Tibial nerve (tissue), 4 donors: ENCODE measurements at regions not wholly inside any gene's neighbourhood (a gene's known extent, or its start where the extent isn't known, plus 50 kb on each side); places are given as distances from the start of the nearest gene placed in this dataset.

ENCODE experiments used
- CTCF ChIP-seq, 5 experiments: fragments of 200-600 bp in 3 of 5; fragments of 450-650 bp in 2 of 5; sonication (generic) in 3 of 5; IDR thresholded peaks; one replicate each; pipeline ENCODE4 v1.5.1; 2016 to 2019; ENCODE audit warnings: antibody characterized with exemption in 5 of 5, mild to moderate bottlenecking in 3 of 5, moderate library complexity in 2 of 5
- EP300 ChIP-seq, 2 donors: sonication (generic); formaldehyde crosslinking; IDR thresholded peaks; one replicate each; pipeline ENCODE4 v1.6.1; 2017; ENCODE audit warnings: antibody characterized with exemption in 2 of 2, mild to moderate bottlenecking in 1 of 2
- POLR2A ChIP-seq, 2 donors: fragments of 450-650 bp; IDR thresholded peaks; one replicate each; pipeline ENCODE4 v1.6.1; 2017; ENCODE audit warnings: antibody characterized with exemption in 2 of 2, mild to moderate bottlenecking in 2 of 2, moderate library complexity in 2 of 2

GRCh38 chr10:128930515-128930914 lies 536.5 kb upstream of the MGMT start:
- TF ChIP-seq CTCF (IDR thresholded peaks at IDR 0.05) = no peak
- no peak for TF ChIP-seq POLR2A (IDR thresholded peaks at IDR 0.05)
- TF ChIP-seq EP300 (IDR thresholded peaks at IDR 0.05) = no peak
